Panc1 (cell line): ENCODE measurements at regions not wholly inside any gene's neighbourhood (a gene's known extent, or its start where the extent isn't known, plus 50 kb on each side); places are given as distances from the start of the nearest gene placed in this dataset.

Experiments
- ATAC-seq: fragments of 200-7000 bp; cut with Tn5 transposase; 2 replicates; pipeline ENCODE4 v1.9.1; 2020; ENCODE audit warnings: mild to moderate bottlenecking, moderate library complexity
- BruUV-seq: library from RNA; stranded (reverse); fragments of 400-500 nt; replicated peaks from 2 replicates; lab custom pipeline; 2021; lab: Mats Ljungman, UMichigan
- CTCF ChIA-PET: fragments of 300-600 bp; sonication (Branson Sonifier 250); formaldehyde crosslinking; loops from one replicate; lab custom pipeline; 2022; ENCODE audit warnings: antibody characterized with exemption; lab: Charles Lee
- POLR2A ChIA-PET: fragments of 300-600 bp; sonication (Branson Sonifier 250); formaldehyde crosslinking; loops from one replicate; lab custom pipeline; 2022; ENCODE audit warnings: antibody characterized with exemption; lab: Charles Lee
- DNase-seq: peaks from one replicate; pipeline ENCODE4 v3.0.0-alpha.2; 2010; ENCODE audit warnings: low read depth, low spot score
- H3K27ac ChIP-seq: 2 replicates; pipeline ENCODE4 v1.5.1; 2011; ENCODE audit warnings: mild to moderate bottlenecking, low read length, inconsistent platforms
- H3K27me3 ChIP-seq: fragments of 200-500 bp; sonication (Bioruptor generic); 2 replicates; pipeline ENCODE4 v1.6.0; 2014; ENCODE audit warnings: low read length, inconsistent platforms; ENCODE audit not compliant: control insufficient read depth, insufficient read depth
- H3K36me3 ChIP-seq: fragments of 200-500 bp; sonication (Bioruptor generic); 2 replicates; pipeline ENCODE4 v1.5.1; 2014; ENCODE audit warnings: inconsistent platforms, mild to moderate bottlenecking, low read length, moderate library complexity; ENCODE audit not compliant: control insufficient read depth, insufficient read depth
- H3K4me1 ChIP-seq: 2 replicates; pipeline ENCODE4 v1.5.1; 2011; ENCODE audit warnings: inconsistent platforms, mild to moderate bottlenecking, low read length, moderate library complexity; ENCODE audit not compliant: control insufficient read depth, insufficient read depth
- H3K4me3 ChIP-seq, 2 experiments: 2 replicates each; pipeline ENCODE4 v1.5.1; 2011 to 2012; ENCODE audit warnings: low read depth in 2 of 2, low read length in 2 of 2, mild to moderate bottlenecking in 2 of 2, inconsistent platforms in 1 of 2, moderate library complexity in 1 of 2
- H3K9me3 ChIP-seq: fragments of 200-500 bp; sonication (Bioruptor generic); 2 replicates; pipeline ENCODE4 v1.5.1; 2014; ENCODE audit warnings: low read depth, mild to moderate bottlenecking, inconsistent platforms, low read length, moderate library complexity; ENCODE audit not compliant: control insufficient read depth, insufficient read depth
- CTCF ChIP-seq: fragments of 450-650 bp; IDR thresholded peaks from 2 replicates; pipeline ENCODE4 v1.5.1; 2017; ENCODE audit warnings: mild to moderate bottlenecking
- POLR2AphosphoS5 ChIP-seq: IDR thresholded peaks from 2 replicates; pipeline ENCODE4 v1.6.1; 2012; ENCODE audit warnings: mild to moderate bottlenecking, low read depth, low read length, moderate library complexity
- SIN3A ChIP-seq: IDR thresholded peaks from 2 replicates; pipeline ENCODE4 v1.6.1; 2012; ENCODE audit warnings: low read depth, mild to moderate bottlenecking, low read length, moderate library complexity, borderline replicate concordance; ENCODE audit not compliant: insufficient read depth
- TCF7L2 ChIP-seq: IDR thresholded peaks from 2 replicates; pipeline ENCODE4 v1.6.1; 2011; ENCODE audit warnings: mild to moderate bottlenecking, low read depth, low read length, inconsistent platforms
- in situ Hi-C: cut with HindIII; loops from 2 replicates; pipeline ENCODE4 v1.10.0; 2016; ENCODE audit warnings: low sequenced_read_pairs, low pct_unique_long_range_greater_than_20kb
- intact Hi-C: fragments of 100-400 bp; cut with micrococcal nuclease; formaldehyde crosslinking; loops from one replicate; pipeline ENCODE4 v1.10.0; 2022; ENCODE audit not compliant: unreplicated experiment
- TF ChIP-seq, protein P1 (sequence below), 2 experiments: IDR thresholded peaks; 2 replicates each; pipeline ENCODE4 v1.6.1; 2011 to 2012; ENCODE audit warnings: low read depth in 2 of 2, control low read depth in 1 of 2, low read length in 1 of 2, mild to moderate bottlenecking in 1 of 2, moderate library complexity in 1 of 2; ENCODE audit not compliant: insufficient read depth in 1 of 2

- Histone ChIP-seq H3K4me1 (no peaks in the 10 kb centered on the region), H3K27me3 (no peaks in the 10 kb centered on the region), H3K4me3 (no peak overlapping the region), H3K27ac (peak overlapping the region; percentile 35; the same call in 1 of the 2 replicates), H3K36me3 (no peaks in the 10 kb centered on the region), H3K9me3 (no peaks in the 10 kb centered on the region)
- POLR2A ChIA-PET, result interaction anchor here (1.1 kb wide), 1 partner anchor 10 kb away, joined by 4 read pairs; no protein-coding TSS in a partner anchor
- no peak for DNase-seq
- no TSS peak for BruUV-seq
- no peak for TF ChIP-seq TCF7L2
- CTCF ChIA-PET, result interaction anchor here (1.2 kb wide), 1 partner anchor 8 kb away, joined by 3 read pairs; no protein-coding TSS in a partner anchor
- in situ Hi-C loops, result no loop called here
- intact Hi-C loops, result no loop called here
- ATAC-seq, result no peak
Measured at GRCh38 chr2:196307775-196308305, 136.5 kb upstream of the STK17B start.

DNA sequence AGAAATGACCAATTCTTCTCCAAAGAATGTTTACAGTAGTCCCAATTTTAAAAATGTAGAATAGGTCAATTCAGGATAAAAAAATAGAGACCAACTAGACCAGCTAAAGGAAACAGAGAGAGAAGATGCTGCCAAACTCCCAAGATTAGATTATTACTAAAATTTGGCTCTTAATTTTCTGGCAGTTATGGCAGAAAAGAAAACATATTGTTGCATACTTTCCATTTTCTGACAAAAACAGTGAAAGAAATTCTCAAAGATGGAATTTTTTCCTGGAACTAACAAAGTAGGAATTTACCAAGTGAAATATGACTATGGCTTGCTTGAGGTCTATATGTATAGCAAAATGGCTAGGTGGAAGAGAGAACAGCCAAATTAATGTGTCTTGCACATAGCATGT is 138.3 kb upstream of the STK17B start:
- Histone ChIP-seq H3K36me3 (no peaks in the 10 kb centered on the region), H3K27ac (peak overlapping the region; percentile 13; the same call in 1 of the 2 replicates), H3K27me3 (no peaks in the 10 kb centered on the region), H3K9me3 (no peaks in the 10 kb centered on the region), H3K4me3 (no peak overlapping the region), H3K4me1 (peaks cover 8% of the 10 kb centered on the region)
- in situ Hi-C loops, result no loop called here
- no peak for ATAC-seq
- no TSS peak for BruUV-seq
- ChIA-PET CTCF (no interaction called here), POLR2A (no interaction called here)
- intact Hi-C loops, result no loop called here
- TF ChIP-seq POLR2AphosphoS5, result no peak
- TF ChIP-seq CTCF, result no peak
- no peak for DNase-seq

GRCh38 chr2:196314157-196314556 is 142.8 kb upstream of the STK17B start:
- intact Hi-C loops (no loop called here), in situ Hi-C loops (no loop called here)
- DNase-seq (no peak), ATAC-seq (no peak)
- Histone ChIP-seq H3K4me3 (no peak overlapping the region), H3K27me3 (no peaks in the 10 kb centered on the region), H3K27ac (peak overlapping the region; percentile 88), H3K4me1 (peaks cover 31% of the 10 kb centered on the region), H3K9me3 (no peaks in the 10 kb centered on the region), H3K36me3 (no peaks in the 10 kb centered on the region)
- CTCF ChIA-PET, result no interaction called here
- TF ChIP-seq CTCF, result no peak
- TF ChIP-seq, protein P1, sequence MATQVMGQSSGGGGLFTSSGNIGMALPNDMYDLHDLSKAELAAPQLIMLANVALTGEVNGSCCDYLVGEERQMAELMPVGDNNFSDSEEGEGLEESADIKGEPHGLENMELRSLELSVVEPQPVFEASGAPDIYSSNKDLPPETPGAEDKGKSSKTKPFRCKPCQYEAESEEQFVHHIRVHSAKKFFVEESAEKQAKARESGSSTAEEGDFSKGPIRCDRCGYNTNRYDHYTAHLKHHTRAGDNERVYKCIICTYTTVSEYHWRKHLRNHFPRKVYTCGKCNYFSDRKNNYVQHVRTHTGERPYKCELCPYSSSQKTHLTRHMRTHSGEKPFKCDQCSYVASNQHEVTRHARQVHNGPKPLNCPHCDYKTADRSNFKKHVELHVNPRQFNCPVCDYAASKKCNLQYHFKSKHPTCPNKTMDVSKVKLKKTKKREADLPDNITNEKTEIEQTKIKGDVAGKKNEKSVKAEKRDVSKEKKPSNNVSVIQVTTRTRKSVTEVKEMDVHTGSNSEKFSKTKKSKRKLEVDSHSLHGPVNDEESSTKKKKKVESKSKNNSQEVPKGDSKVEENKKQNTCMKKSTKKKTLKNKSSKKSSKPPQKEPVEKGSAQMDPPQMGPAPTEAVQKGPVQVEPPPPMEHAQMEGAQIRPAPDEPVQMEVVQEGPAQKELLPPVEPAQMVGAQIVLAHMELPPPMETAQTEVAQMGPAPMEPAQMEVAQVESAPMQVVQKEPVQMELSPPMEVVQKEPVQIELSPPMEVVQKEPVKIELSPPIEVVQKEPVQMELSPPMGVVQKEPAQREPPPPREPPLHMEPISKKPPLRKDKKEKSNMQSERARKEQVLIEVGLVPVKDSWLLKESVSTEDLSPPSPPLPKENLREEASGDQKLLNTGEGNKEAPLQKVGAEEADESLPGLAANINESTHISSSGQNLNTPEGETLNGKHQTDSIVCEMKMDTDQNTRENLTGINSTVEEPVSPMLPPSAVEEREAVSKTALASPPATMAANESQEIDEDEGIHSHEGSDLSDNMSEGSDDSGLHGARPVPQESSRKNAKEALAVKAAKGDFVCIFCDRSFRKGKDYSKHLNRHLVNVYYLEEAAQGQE (IDR thresholded peaks at IDR 0.05; ENCODE audit: insufficient read depth in 1 of 2, low read depth in 2 of 2, low read length in 1 of 2), result no peak
- TF ChIP-seq TCF7L2, result no peak
- no peak for TF ChIP-seq SIN3A
- TF ChIP-seq POLR2AphosphoS5, result no peak
- POLR2A ChIA-PET, result interaction anchor here (0.7 kb wide), 1 partner anchor 274 kb away, joined by 4 read pairs; no protein-coding TSS in a partner anchor
- no TSS peak for BruUV-seq
